Stomach (tissue), 4 donors: ENCODE measurements at regions not wholly inside any gene's neighbourhood (a gene's known extent, or its start where the extent isn't known, plus 50 kb on each side); places are given as distances from the start of the nearest gene placed in this dataset.

Experiments
- EP300 ChIP-seq: sonication (generic); formaldehyde crosslinking; IDR thresholded peaks from one replicate; pipeline ENCODE4 v1.6.1; 2017; ENCODE audit warnings: antibody characterized with exemption
- POLR2AphosphoS5 ChIP-seq, 3 donors: sonication (generic); formaldehyde crosslinking; IDR thresholded peaks; one replicate each; pipeline ENCODE4 v1.6.1; 2016; ENCODE audit warnings: antibody characterized with exemption in 3 of 3
- TF ChIP-seq, protein P1 (sequence below), 7 experiments: fragments of 450-650 bp in 4 of 7; fragments of 200-600 bp in 3 of 7; sonication (generic) in 3 of 7; IDR thresholded peaks; one replicate each; pipeline ENCODE4 v1.5.1; 2016 to 2019; ENCODE audit warnings: antibody characterized with exemption in 7 of 7, control low read depth in 2 of 7, mild to moderate bottlenecking in 1 of 7

DNA sequence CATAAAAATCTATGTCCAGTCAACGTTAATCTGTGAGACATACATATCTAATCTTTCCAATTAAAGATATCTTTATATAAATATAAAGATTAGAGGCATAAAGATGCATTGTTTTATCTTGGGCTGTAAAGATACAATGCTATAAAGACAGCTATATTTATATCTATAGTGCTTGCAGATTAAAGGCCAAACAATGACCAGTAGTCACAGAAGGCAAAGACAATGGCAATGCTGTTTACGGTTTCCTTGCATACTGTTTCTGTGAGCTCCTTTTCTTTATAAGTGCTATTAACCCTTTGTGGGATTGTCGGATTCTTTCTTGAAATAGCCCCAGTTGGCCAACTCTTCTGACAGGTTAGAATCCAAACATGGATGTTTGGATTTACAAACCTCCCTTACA, 85.5 kb upstream of the SALL1 start:
- TF ChIP-seq EP300 (no peak), POLR2AphosphoS5 (IDR thresholded peaks at IDR 0.05) (no peak)
- TF ChIP-seq, protein P1, sequence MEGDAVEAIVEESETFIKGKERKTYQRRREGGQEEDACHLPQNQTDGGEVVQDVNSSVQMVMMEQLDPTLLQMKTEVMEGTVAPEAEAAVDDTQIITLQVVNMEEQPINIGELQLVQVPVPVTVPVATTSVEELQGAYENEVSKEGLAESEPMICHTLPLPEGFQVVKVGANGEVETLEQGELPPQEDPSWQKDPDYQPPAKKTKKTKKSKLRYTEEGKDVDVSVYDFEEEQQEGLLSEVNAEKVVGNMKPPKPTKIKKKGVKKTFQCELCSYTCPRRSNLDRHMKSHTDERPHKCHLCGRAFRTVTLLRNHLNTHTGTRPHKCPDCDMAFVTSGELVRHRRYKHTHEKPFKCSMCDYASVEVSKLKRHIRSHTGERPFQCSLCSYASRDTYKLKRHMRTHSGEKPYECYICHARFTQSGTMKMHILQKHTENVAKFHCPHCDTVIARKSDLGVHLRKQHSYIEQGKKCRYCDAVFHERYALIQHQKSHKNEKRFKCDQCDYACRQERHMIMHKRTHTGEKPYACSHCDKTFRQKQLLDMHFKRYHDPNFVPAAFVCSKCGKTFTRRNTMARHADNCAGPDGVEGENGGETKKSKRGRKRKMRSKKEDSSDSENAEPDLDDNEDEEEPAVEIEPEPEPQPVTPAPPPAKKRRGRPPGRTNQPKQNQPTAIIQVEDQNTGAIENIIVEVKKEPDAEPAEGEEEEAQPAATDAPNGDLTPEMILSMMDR (IDR thresholded peaks at IDR 0.05): no peak
